HL-60 (cell line): ENCODE measurements at regions not wholly inside any gene's neighbourhood (a gene's known extent, or its start where the extent isn't known, plus 50 kb on each side); places are given as distances from the start of the nearest gene placed in this dataset.

Experiments
- DNase-seq, 2 experiments: peaks; one replicate each; pipeline ENCODE4 v3.0.0-alpha.2; 2010 to 2020; ENCODE audit warnings: low read depth in 1 of 2, low spot score in 1 of 2
- H3K27ac ChIP-seq: fragments of 250-450 bp; sonication (Bioruptor Pico); replicated peaks from 2 replicates; pipeline ENCODE4 v1.5.1; 2020; ENCODE audit warnings: mild to moderate bottlenecking, moderate library complexity
- H3K27me3 ChIP-seq: fragments of 250-450 bp; sonication (Bioruptor Pico); 2 replicates; pipeline ENCODE4 v1.5.1; 2021; ENCODE audit warnings: mild to moderate bottlenecking, moderate library complexity; ENCODE audit not compliant: insufficient read depth, poor library complexity, severe bottlenecking
- H3K4me3 ChIP-seq: replicated peaks from 2 replicates; pipeline ENCODE4 v1.5.1; 2011; ENCODE audit warnings: mild to moderate bottlenecking, control low read depth, low read length; ENCODE audit not compliant: insufficient read depth
- GABPA ChIP-seq: IDR thresholded peaks from 2 replicates; pipeline ENCODE4 v1.6.1; 2012; ENCODE audit warnings: low read depth
- POLR2AphosphoS5 ChIP-seq: IDR thresholded peaks from 2 replicates; pipeline ENCODE4 v1.6.1; 2012; ENCODE audit warnings: low read depth
- SPI1 ChIP-seq: IDR thresholded peaks from 2 replicates; pipeline ENCODE4 v1.6.1; 2012; ENCODE audit warnings: low read depth, mild to moderate bottlenecking, borderline replicate concordance
- TF ChIP-seq, protein P1 (sequence below): IDR thresholded peaks from 2 replicates; pipeline ENCODE4 v1.6.1; 2012; ENCODE audit warnings: low read depth; ENCODE audit not compliant: insufficient replicate concordance
- TF ChIP-seq, protein P2 (sequence below): IDR thresholded peaks from one replicate; pipeline ENCODE4 v1.5.1; 2011; ENCODE audit warnings: low read length, control low read depth, inconsistent platforms; ENCODE audit not compliant: insufficient read depth

GRCh38 chr17:37841232-37841631 is 83.0 kb upstream of the TBC1D3K start:
- no peak for TF ChIP-seq GABPA
- TF ChIP-seq SPI1 = no peak
- TF ChIP-seq, protein P1, sequence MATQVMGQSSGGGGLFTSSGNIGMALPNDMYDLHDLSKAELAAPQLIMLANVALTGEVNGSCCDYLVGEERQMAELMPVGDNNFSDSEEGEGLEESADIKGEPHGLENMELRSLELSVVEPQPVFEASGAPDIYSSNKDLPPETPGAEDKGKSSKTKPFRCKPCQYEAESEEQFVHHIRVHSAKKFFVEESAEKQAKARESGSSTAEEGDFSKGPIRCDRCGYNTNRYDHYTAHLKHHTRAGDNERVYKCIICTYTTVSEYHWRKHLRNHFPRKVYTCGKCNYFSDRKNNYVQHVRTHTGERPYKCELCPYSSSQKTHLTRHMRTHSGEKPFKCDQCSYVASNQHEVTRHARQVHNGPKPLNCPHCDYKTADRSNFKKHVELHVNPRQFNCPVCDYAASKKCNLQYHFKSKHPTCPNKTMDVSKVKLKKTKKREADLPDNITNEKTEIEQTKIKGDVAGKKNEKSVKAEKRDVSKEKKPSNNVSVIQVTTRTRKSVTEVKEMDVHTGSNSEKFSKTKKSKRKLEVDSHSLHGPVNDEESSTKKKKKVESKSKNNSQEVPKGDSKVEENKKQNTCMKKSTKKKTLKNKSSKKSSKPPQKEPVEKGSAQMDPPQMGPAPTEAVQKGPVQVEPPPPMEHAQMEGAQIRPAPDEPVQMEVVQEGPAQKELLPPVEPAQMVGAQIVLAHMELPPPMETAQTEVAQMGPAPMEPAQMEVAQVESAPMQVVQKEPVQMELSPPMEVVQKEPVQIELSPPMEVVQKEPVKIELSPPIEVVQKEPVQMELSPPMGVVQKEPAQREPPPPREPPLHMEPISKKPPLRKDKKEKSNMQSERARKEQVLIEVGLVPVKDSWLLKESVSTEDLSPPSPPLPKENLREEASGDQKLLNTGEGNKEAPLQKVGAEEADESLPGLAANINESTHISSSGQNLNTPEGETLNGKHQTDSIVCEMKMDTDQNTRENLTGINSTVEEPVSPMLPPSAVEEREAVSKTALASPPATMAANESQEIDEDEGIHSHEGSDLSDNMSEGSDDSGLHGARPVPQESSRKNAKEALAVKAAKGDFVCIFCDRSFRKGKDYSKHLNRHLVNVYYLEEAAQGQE = no peak
- no peak for TF ChIP-seq POLR2AphosphoS5
- TF ChIP-seq, protein P2, sequence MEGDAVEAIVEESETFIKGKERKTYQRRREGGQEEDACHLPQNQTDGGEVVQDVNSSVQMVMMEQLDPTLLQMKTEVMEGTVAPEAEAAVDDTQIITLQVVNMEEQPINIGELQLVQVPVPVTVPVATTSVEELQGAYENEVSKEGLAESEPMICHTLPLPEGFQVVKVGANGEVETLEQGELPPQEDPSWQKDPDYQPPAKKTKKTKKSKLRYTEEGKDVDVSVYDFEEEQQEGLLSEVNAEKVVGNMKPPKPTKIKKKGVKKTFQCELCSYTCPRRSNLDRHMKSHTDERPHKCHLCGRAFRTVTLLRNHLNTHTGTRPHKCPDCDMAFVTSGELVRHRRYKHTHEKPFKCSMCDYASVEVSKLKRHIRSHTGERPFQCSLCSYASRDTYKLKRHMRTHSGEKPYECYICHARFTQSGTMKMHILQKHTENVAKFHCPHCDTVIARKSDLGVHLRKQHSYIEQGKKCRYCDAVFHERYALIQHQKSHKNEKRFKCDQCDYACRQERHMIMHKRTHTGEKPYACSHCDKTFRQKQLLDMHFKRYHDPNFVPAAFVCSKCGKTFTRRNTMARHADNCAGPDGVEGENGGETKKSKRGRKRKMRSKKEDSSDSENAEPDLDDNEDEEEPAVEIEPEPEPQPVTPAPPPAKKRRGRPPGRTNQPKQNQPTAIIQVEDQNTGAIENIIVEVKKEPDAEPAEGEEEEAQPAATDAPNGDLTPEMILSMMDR = no peak
- Histone ChIP-seq H3K27ac (no peak overlapping the region), H3K4me3 (no peak overlapping the region), H3K27me3 (no peaks in the 10 kb centered on the region)
- peak in 1 of 2 experiments; percentile 36 for DNase-seq

- no peaks in the 10 kb centered on the region for H3K27me3 ChIP-seq
Observed at GRCh38 chr17:37840576-37840975, 83.6 kb upstream of the TBC1D3K start.

DNA sequence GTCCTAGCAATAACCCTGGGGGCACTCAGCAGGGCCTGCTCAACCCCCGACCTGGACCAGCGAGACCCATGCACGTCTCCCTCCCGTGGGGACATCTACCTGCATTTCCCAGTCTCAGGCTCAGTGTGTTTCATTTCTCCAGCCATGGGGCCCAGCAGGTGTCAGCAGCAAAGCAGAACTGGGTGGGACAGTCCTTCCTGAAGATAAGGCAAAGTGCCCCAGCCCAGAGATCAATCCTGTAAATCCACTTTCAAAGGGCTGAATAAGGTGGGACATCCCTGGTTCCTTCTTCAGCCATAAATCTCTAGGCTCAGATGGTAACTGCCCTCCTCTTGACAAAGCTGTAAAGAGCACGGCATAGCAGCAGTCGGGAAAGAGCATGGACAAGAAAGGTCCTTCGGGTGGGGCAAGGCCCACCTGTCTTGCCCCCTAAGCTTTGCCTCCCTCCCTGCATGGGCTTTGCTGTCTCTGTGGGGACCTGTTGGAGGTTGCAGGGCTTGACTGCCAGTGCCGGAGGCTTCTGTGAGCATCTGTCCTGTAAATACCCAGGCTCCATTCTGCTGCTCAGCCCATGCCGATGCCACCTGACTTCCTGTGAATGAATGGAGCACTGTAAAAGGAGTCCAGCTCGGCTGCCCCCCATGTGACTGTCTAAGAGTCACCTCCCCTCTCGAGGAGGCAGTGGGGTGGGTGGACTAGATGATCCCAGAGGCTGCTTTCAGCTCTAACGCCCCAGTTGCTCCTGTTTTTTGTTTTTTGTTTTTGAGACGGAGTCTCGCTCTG is 84.8 kb upstream of the TBC1D3K start:
- Histone ChIP-seq H3K27me3 (no peaks in the 10 kb centered on the region), H3K27ac (no peak overlapping the region), H3K4me3 (no peak overlapping the region)
- no peak for TF ChIP-seq GABPA
- TF ChIP-seq, protein P2 = no peak
- TF ChIP-seq, protein P1 = no peak
- no peak for TF ChIP-seq SPI1
- TF ChIP-seq POLR2AphosphoS5 = no peak
- no peak for DNase-seq

More at GRCh38 chr17:37840576-37840975, 83.6 kb upstream of the TBC1D3K start:
- H3K27ac ChIP-seq = no peak overlapping the region
- TF ChIP-seq, protein P1 = no peak
- no peak for TF ChIP-seq SPI1
- TF ChIP-seq, protein P2 = no peak
- no peak for TF ChIP-seq GABPA
- TF ChIP-seq POLR2AphosphoS5 = no peak
- DNase-seq = no peak
- H3K4me3 ChIP-seq = no peak overlapping the region
